GM10266 (cell line): ENCODE measurements at regions not wholly inside any gene's neighbourhood (a gene's known extent, or its start where the extent isn't known, plus 50 kb on each side); places are given as distances from the start of the nearest gene placed in this dataset.
"Not testable (repeated sequence)": the region's sequence is repeated elsewhere in the genome, so short reads cannot be mapped to it uniquely, and the experiment has no call there.

Experiments used
- DNase-seq: peaks from one replicate; pipeline ENCODE4 v3.0.0; 2012; ENCODE audit errors: extremely low spot score
- TF ChIP-seq, protein P1 (sequence below): IDR thresholded peaks from 2 replicates; pipeline ENCODE4 v1.5.1; 2012; ENCODE audit warnings: mild to moderate bottlenecking, low read depth; ENCODE audit not compliant: control insufficient read depth, insufficient read depth; ENCODE audit errors: missing control alignments

DNA sequence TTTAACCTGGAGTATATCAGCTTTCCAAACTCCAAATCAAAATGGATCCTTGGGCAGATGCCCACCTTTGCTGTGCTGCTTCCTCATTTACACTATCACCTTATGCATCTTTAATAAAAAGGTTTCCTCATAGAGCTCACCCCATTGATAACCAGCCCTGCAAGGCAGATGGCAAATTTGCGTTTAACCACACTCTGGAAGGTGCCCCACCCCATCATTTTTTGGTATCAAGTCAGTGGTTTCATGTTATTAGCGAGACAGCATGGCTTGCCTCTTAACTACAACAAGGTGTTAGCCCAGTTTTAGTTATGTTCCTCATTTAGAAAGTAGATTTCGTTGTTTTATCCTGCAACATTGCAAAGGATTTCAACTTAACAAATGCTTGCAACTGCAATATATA lies 214.0 kb upstream of the WDFY3 start:
- DNase-seq: no peak
- TF ChIP-seq, protein P1, sequence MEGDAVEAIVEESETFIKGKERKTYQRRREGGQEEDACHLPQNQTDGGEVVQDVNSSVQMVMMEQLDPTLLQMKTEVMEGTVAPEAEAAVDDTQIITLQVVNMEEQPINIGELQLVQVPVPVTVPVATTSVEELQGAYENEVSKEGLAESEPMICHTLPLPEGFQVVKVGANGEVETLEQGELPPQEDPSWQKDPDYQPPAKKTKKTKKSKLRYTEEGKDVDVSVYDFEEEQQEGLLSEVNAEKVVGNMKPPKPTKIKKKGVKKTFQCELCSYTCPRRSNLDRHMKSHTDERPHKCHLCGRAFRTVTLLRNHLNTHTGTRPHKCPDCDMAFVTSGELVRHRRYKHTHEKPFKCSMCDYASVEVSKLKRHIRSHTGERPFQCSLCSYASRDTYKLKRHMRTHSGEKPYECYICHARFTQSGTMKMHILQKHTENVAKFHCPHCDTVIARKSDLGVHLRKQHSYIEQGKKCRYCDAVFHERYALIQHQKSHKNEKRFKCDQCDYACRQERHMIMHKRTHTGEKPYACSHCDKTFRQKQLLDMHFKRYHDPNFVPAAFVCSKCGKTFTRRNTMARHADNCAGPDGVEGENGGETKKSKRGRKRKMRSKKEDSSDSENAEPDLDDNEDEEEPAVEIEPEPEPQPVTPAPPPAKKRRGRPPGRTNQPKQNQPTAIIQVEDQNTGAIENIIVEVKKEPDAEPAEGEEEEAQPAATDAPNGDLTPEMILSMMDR: no peak

DNA sequence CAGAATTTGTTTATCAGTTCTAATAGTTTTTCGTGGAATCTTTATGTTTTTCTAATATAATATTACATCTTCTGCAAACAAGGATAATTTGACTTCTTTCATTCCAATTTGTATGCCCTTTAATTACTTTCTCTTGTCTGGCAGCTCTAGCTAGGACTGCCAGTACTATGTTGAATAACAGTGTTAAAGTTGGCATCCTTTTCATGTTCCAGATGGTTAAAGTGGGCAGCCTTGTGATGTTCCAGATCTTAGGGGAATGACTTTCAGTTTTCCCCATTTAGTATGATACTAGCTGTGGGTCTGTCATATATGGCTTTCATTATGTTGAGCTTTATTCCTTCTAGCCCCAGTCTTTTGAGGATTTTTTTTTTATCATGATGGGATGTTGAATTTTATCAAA lies 220.6 kb upstream of the WDFY3 start:
- DNase-seq: no peak
- TF ChIP-seq, protein P1: no peak

DNA sequence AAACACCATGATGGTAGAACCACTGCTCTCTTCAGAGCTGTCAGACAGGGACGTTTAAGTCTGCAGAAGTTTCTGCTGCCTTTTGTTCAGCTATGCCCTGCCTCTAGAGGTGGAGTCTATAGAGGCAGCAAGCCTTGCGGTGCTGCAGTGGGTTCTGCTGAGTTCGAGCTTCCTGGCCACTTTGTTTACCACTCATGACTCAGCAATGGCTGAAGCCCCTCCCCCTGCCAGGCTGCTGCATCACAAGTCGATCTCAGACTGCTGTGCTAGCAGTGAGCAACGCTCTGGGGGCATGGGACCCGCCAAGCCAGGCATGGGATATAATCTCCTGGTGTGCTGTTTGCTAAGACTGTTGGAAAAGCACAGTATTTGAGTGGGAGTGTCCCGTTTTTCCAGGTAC lies 229.5 kb upstream of the WDFY3 start:
- DNase-seq: not testable (repeated sequence)

DNA sequence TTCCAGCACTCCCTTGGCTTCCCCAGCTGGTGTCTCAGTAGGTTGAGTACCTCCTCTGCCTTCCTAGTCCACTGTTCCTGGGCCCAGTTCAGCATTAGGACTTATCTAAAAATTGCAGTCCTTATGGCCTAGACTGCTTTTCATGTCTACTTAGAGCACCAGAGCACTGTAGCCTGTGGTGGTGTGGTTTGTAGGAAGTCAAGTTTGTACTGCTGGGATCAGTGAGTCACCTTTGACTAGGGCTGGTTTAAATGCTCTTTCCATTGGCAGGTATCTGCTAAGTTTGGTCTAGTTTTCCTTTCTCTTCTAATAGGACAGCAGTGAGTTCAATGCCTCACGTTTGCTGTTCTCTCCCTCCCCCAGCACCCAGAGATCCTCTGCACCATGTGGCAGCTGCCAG lies 233.6 kb upstream of the WDFY3 start:
- TF ChIP-seq, protein P1: no peak
- no peak for DNase-seq

DNA sequence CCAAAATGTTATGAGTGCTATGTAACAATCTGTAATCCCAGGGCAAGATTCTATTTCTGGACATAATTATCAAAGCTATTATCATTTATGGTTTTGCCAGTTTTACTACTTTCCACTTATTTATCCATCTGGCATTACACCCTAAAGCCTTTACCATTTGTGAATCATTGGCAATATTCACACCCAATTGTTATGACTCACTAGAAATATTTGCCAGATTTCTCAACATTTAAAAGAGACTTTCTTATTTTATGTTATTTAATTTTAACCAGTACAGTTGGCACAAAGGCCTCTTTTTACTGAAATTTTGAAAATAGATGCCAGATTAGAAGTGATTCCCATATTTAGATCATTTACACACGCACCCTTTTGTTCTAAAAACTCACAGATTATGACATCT lies 242.7 kb upstream of the WDFY3 start:
- TF ChIP-seq, protein P1: no peak
- no peak for DNase-seq

DNA sequence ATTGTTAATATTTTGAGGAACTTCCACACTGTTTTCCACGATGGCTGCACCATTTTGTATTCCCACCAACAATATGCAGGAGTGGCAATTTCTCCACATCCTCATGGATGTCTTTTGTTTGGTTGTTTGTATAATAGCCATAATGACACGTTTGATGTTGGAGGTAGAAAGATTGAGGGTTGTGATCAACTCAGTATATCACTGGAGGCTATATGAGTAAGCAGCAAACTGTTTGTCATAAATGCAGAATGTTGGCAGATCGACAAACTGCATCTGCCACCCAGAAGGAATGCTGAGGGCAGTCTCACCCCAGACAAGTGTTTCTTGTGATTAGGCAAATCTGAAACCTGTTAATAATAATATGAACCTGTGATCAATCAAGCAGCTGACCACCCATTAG lies 243.9 kb upstream of the WDFY3 start:
- DNase-seq: no peak
- TF ChIP-seq, protein P1: no peak

DNA sequence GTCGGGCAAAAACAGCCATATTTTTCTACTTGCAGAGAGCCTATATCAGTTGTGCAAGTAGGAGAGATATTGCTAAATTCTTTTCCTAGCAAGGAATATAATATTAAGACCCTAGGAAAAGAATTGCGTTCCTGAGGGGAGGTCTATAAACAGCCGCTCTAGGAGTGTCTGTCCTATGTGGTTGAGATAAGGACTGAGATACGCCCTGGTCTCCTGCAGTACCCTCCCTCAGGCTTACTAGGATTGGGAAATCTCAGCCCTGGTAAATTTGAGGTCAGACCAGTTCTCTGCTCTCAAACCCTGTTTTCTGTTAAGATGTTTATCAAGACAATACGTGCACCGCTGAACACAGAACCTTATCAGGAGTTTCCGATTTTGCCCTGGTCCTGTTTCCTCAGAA lies 250.1 kb upstream of the WDFY3 start:
- not testable (repeated sequence) for DNase-seq

DNA sequence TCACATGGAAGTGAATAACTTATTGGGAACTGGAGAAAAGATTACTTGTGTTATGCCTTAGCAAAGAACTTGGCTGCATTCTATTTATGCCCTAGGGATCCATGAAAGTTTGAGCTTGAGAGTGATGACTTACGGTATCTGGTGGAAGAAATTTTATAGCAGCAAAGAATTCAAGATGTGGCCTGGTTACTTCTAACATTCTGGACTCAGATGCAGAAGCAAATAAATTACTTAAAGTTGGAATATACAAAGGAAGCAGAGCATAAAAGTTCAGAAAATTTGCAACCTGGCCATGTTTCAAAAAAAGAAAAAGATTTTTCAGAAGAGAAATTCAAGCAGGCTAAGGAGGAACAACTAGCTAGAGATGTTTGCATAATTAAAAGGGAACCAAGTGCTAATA lies 252.3 kb upstream of the WDFY3 start:
- TF ChIP-seq, protein P1: no peak

More for the DNA sequence above, 252.3 kb upstream of the WDFY3 start:
- DNase-seq: no peak
